ENCODE measurements at regions not wholly inside any gene's neighbourhood (a gene's known extent, or its start where the extent isn't known, plus 50 kb on each side); places are given as distances from the start of the nearest gene placed in this dataset.
"Not testable (repeated sequence)": the region's sequence is repeated elsewhere in the genome, so short reads cannot be mapped to it uniquely, and the experiment has no call there.

- no peak for DNase-seq
Measured at GRCh38 chr19:31448221-31448657, 99.0 kb upstream of the TSHZ3 start.

DNA sequence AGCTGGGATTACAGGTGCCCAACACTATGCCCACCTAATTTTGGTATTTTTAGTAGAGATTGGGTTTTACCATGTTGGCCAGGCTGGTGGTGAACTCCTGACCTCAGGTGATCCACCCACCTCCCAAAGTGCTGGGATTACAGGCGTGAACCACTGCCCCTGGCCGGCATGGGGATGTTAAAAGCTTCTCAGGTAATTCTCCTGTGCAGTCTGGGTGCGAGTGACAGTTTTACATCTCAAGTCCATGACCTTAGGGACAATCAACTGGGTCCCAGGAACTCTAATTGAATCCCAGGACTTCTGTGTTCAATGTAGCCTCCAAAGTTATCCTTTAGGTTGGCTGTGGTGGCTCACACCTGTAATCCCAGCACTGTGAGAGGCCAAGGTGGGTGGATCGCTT, 100.1 kb upstream of the TSHZ3 start:
- no peak for DNase-seq

GRCh38 chr19:31450696-31451095, 101.5 kb upstream of the TSHZ3 start:
- no peak for DNase-seq

DNA sequence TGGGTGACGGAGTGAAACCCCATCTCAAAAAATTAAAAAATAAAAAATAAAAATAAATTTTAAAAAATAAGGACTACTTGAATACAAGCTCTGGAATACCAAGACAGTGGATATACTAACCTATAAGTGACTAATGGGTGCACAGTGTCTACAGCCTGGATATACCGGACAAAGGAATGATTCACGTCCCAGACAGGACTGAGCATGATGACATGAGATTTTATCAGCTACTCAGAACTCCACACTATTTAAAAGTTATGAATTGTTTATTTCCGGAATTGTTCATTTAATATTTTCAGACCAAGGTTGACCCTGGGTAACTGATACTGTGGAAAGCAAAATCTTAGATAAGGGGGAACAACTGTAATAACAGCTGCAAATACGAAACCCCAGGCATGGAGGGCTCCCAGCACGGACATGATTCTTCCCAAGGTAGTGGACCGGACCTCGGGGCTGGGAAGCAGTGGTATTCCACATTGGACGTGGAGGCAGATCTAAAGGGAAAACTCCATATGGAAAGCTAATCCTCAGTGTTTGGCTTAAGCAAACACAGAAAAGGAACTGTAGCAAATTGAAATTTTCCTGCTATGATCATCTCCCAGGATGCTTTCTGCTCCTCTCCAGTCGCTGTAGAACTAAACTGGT, 102.6 kb upstream of the TSHZ3 start:
- DNase-seq: no peak

DNA sequence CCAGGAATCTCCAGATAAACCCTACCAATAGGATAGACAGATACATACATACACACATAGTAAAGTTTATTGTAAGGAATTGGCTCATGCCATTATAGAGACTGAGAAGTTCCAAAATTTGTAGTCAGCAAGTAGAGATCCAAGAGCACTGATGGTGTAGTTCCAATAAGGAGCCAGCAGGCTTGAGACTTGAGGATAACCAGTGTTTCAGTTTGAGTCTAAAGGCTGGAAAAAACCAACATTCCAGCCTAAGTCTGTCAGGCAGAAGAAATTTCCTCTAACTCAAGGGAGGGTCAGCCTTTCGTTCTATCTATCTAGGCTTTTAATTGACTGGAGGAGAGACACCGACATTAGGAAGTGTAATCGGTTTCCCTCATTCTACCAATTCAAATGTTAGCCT, 110.2 kb upstream of the TSHZ3 start:
- DNase-seq: no peak

DNA sequence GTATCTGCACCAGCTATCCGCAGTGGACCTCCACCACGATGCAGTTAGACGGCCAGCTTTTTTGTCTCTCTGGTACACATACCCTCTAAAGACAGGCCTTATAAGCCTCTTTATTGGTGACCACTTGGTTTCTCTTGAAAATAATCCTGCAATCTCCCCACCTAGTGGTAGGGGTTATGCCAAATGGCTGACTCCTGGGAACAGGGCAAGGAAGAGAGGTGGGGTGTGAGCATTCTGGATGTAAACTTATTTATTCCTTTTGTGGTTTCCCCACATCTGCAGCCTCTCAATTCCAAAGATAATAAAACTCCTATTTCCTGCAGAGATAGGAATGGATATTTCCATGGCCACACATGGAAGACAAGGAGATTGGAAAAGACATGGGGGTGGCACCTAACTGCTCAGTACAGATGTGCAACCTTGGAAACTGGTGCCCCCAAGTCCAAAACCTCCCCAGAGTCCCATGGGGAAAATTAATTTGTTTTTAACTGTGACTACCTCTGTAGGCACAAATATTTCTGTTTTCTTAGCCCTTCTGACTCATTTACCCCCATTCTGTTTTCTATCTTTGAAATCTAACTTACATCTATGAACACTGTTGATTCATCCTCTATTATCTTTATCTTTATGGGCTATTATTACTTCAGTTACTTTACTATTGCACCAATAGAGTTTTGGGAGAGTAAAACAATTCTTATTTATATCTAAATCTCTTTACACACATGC, 112.7 kb upstream of the TSHZ3 start:
- DNase-seq: no peak

- DNase-seq: no peak
Measured at GRCh38 chr19:31470229-31470939, 121.1 kb upstream of the TSHZ3 start.

DNA sequence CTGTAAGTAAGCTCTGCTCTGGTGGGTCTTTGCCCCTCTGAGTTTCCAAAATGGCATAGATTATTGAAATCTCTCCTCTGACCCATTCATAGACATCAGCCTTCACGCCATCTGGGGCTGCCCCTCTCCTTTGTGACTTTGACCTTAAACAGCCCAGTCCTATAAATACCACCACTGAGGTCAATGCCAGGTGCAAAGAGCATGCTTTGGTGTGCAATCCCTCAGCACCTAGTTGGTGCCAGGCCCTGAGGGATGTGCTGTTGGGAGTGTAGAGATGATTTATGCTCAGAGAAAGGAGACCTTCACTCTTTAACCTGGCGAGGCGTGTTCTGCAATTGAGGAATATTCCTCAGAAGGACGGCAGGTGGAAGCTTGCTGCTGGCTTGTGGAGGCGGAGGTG, 121.7 kb upstream of the TSHZ3 start:
- no peak for DNase-seq

DNA sequence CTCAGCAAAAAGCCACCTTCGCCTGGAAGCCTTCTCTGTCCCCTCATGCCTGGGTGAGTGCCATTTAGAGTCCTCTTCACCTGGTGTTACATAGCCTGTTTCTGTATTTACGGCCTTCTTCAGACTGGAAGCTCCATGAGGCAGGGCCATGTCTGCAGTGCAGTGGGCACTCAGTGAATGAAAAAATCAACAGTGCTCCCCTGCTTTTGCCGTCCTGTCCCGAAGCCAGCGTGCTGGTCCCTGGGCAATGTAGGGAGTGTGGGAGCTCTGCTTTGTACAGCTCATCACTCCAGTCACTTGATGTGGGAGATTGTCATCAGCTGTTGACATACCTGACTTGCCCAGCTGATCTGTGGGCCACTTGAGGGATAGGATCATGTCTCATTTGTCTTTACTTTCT, 129.0 kb upstream of the TSHZ3 start:
- DNase-seq: no peak

DNA sequence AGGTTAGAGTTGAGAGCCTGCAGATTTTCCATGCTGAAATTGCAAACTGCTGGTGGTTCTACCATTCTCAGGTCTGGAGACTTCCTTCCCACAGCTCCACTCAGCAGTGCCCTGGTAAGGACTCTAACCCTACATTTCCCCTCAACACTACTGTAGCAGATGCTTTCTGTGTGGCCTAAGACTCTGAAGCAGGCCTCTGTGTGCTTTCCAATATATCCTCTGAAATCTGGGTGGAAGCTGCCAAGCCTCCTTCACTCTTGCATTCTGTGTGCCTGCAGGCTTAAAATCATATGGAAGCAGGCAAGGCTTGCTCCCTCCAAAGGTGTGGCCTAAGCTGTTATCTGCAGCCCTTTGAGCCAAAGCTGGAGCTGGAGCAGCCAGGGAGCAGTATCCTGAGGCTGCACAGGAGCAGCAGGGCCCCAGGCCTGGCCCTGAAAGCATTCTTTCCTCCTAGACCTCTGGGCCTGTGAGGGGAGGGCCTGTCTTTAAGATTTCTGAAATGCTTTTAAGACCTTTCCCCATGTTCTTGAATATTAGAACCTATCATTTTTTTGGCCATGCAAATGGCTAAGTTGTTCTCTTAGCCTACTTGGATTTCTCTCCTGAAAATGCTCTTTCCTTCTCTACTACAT, 134.1 kb upstream of the TSHZ3 start:
- no peak for DNase-seq

GRCh38 chr19:31484858-31485410, 135.7 kb upstream of the TSHZ3 start:
- not testable (repeated sequence) for DNase-seq

GRCh38 chr19:31485472-31485871, 136.2 kb upstream of the TSHZ3 start:
- no peak for DNase-seq

DNA sequence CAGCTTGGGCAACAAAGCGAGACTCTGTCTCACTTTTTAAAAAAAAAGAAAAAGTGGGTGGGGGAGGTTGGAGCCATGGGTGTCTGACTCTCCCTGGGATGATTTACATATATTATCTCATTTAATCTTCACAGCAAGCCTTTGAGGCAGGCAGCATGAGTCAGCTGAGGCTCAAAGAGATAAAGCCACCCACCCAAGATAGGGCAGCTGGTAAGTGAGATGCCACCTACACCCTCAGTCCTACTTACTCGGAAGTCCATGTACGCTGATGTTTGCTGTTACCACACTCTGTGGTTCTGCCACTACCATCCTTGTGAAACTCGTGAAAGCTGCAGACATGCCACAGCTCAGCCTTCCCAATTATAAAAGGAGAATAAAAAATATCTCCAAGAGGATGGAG, 142.0 kb upstream of the TSHZ3 start:
- no peak for DNase-seq

DNA sequence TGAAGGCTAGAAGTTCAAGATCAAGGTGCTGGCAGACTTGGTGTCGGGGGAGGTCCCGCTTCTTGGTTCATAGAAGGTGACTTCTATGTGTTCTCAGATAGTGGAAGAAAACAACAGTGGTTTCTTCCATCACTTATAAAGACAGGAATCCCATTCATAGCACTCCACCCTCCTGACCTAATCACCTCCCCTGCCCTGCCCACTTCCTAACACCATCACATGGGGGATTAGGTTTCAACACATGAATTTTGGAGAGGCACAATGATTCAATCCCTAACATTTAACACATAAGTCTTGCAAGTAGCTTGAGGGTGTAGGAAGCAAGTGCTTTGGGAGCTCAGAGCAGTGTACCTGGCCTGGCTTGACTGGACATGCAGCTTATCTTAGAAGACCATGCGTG, 142.8 kb upstream of the TSHZ3 start:
- no peak for DNase-seq

- DNase-seq: no peak
Measured at GRCh38 chr19:31496076-31496475, 146.8 kb upstream of the TSHZ3 start.

DNA sequence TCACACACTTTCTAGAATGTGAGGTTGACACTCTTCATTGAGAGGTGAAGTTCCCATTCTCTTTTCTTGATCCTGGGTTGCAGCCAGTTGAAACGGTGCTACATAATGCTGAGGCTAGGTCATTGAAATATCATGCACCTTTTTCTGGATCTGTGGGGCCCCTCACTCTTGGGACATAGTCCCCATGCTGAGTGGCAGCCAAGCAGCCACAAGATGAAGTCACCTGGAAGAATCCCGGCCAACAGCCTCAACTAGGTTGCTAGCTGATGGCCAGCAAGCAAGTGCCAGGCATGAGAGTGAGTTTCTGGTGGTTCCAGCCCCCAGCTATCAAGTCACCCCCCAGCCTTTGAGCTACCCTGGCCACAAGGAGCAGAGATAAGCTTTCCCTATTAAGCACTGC, 148.5 kb upstream of the TSHZ3 start:
- DNase-seq: no peak

DNA sequence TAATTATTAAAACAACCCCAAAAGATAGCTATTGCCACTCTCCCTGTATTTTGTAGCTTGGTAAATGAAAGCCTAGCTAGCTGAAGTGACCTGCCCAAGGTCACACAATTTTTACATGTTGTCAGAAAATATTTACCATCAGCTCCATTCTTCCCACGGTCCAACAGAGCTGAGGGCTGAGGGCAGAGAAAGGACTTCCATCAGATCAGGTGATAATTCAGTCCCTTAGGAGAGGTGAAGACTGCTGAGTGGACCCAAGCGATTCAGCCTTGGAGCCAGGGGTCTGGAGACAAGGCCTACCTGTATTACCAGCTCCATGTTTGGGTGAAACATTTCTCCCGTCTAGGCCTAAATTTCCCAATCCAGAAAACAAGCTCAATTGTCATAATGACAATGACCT, 149.5 kb upstream of the TSHZ3 start:
- DNase-seq: no peak

GRCh38 chr19:31499281-31500196, 150.3 kb upstream of the TSHZ3 start:
- no peak for DNase-seq

DNA sequence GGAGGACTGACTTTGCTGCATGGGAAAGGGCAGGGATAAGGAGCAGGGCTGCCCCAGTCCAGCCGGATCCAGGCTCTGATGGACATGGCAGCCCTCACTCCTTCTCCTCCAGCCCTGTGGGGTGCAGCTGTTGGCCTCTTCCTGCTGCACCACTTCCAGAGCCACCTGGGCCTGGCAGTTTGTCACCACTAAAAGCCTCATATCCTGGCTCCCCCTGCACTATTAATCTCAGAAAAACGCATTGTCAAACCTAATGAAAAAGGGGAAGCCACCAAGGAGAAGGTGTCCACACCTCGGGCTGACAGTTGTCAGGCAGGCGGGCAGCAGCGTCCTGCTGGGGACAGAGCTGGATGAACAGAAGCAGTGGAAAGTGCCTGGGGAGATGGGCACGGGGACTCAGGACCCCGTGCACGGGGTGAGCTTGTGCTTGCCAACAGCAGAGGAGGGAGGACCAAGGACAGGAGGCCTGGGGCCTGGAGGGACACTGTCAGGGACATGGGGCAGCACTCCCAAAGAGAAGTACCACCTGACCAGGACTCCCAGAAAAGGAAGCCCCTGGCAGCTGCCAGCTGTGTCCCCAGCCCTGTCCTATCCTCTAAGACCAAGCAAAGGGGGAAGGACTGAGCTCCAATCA, 151.1 kb upstream of the TSHZ3 start:
- no peak for DNase-seq

DNA sequence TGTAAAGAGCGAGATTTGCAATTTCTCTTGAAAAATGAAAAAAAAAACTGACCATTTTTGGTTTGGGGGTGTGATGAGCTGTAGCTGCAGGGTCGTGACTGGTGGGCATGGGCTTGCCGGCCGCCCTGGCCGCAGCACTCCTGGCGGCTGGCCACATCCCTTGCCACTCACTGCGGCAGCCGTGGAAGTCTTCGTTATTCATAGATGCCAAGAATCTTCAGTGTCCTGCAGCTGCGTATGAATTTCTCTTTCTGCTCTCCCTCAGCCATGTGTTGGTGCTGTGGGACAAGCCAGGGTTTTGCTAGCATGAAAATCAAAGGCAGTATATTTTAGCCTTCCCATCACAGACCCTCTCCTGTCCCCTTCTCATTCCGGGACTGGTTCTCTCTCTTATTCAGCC, 151.7 kb upstream of the TSHZ3 start:
- no peak for DNase-seq

- no peak for DNase-seq
Measured at GRCh38 chr19:31501427-31502195, 152.4 kb upstream of the TSHZ3 start.

Data from NCI-H1930 (cell line).